HEK293 (cell line): ENCODE measurements at regions not wholly inside any gene's neighbourhood (a gene's known extent, or its start where the extent isn't known, plus 50 kb on each side); places are given as distances from the start of the nearest gene placed in this dataset.

Experiments
- CTCF ChIA-PET: fragments of 350-600 bp; formaldehyde crosslinking; extraction: SDS; loops from one replicate; lab custom pipeline; 2021; ENCODE audit warnings: antibody characterized with exemption; lab: Yijun Ruan, JAX
- POLR2A ChIA-PET: fragments of 300-600 bp; formaldehyde crosslinking; extraction: SDS; loops from one replicate; lab custom pipeline; 2020; ENCODE audit warnings: antibody characterized with exemption, inconsistent platforms; lab: Yijun Ruan, JAX
- H3K27ac ChIP-seq: fragments of 200-500 bp; sonication (Bioruptor generic); 2 replicates; pipeline ENCODE4 v1.5.1; 2014; ENCODE audit warnings: low read depth, low read length, control low read depth, inconsistent platforms; ENCODE audit errors: extremely low read depth
- H3K36me3 ChIP-seq, 2 experiments: fragments of 200-500 bp in 1 of 2; sonication (Bioruptor generic) in 1 of 2; 1 replicate in 1 of 2; 2 replicates in 1 of 2; pipeline ENCODE4 v1.5.1; 2014 to 2017; ENCODE audit warnings: inconsistent platforms in 2 of 2, low read length in 2 of 2; ENCODE audit not compliant: control insufficient read depth in 2 of 2, insufficient read depth in 1 of 2
- H3K4me1 ChIP-seq: fragments of 200-500 bp; sonication (Bioruptor generic); 2 replicates; pipeline ENCODE4 v1.5.1; 2014; ENCODE audit warnings: mild to moderate bottlenecking, low read length, inconsistent platforms; ENCODE audit not compliant: control insufficient read depth, insufficient read depth
- H3K4me3 ChIP-seq: 2 replicates; pipeline ENCODE4 v1.5.1; 2011; ENCODE audit warnings: low read depth, mild to moderate bottlenecking, control low read depth, low read length, moderate library complexity
- H3K9me3 ChIP-seq: fragments of 200-500 bp; sonication (Bioruptor generic); 2 replicates; pipeline ENCODE4 v1.5.1; 2014; ENCODE audit warnings: low read depth, low read length, inconsistent platforms; ENCODE audit not compliant: control insufficient read depth, insufficient read depth
- BCL11A ChIP-seq: fragments of 450-650 bp; formaldehyde crosslinking; IDR thresholded peaks from 2 replicates; pipeline ENCODE4 v1.5.1; 2016; ENCODE audit warnings: low read depth, missing biosample characterization, missing genetic modification characterization
- CTCF ChIP-seq: fragments of 450-650 bp; formaldehyde crosslinking; IDR thresholded peaks from 2 replicates; pipeline ENCODE4 v1.5.1; 2016; ENCODE audit warnings: missing biosample characterization, missing genetic modification characterization
- ELK4 ChIP-seq: IDR thresholded peaks from 2 replicates; pipeline ENCODE4 v1.6.1; 2011; ENCODE audit warnings: mild to moderate bottlenecking, low read depth, low read length, borderline replicate concordance
- IKZF3 ChIP-seq: fragments of 450-650 bp; IDR thresholded peaks from 2 replicates; pipeline ENCODE4 v1.5.0; 2018; ENCODE audit warnings: missing biosample characterization, mild to moderate bottlenecking, missing genetic modification characterization, moderate library complexity
- SCRT1 ChIP-seq: fragments of 450-650 bp; formaldehyde crosslinking; IDR thresholded peaks from 2 replicates; pipeline ENCODE4 v1.5.1; 2016; ENCODE audit warnings: missing biosample characterization, missing genetic modification characterization, borderline replicate concordance
- TSHZ1 ChIP-seq: fragments of 450-650 bp; formaldehyde crosslinking; IDR thresholded peaks from 2 replicates; pipeline ENCODE4 v1.5.1; 2016; ENCODE audit warnings: missing biosample characterization, missing genetic modification characterization, borderline replicate concordance
- ZBTB21 ChIP-seq: fragments of 450-650 bp; formaldehyde crosslinking; IDR thresholded peaks from 2 replicates; pipeline ENCODE4 v1.5.1; 2017; ENCODE audit warnings: missing biosample characterization, missing genetic modification characterization
- ZBTB49 ChIP-seq: fragments of 450-650 bp; formaldehyde crosslinking; IDR thresholded peaks from 2 replicates; pipeline ENCODE4 v1.5.1; 2016; ENCODE audit warnings: missing biosample characterization, missing genetic modification characterization, low read depth
- ZEB2 ChIP-seq: fragments of 450-650 bp; formaldehyde crosslinking; IDR thresholded peaks from 2 replicates; pipeline ENCODE4 v1.5.1; 2016; ENCODE audit warnings: missing biosample characterization, missing genetic modification characterization
- ZNF169 ChIP-seq: fragments of 450-650 bp; formaldehyde crosslinking; IDR thresholded peaks from 2 replicates; pipeline ENCODE4 v1.5.1; 2016; ENCODE audit warnings: missing biosample characterization, missing genetic modification characterization
- ZNF202 ChIP-seq: fragments of 450-650 bp; formaldehyde crosslinking; IDR thresholded peaks from 2 replicates; pipeline ENCODE4 v1.5.1; 2016; ENCODE audit warnings: missing biosample characterization, missing genetic modification characterization, borderline replicate concordance
- ZNF324 ChIP-seq: fragments of 450-650 bp; formaldehyde crosslinking; IDR thresholded peaks from 2 replicates; pipeline ENCODE4 v1.5.1; 2016; ENCODE audit warnings: missing biosample characterization, missing genetic modification characterization
- ZNF335 ChIP-seq: fragments of 450-650 bp; formaldehyde crosslinking; conservative IDR thresholded peaks from 2 replicates; pipeline ENCODE4 v1.5.1; 2016; ENCODE audit warnings: missing biosample characterization, missing genetic modification characterization
- ZNF404 ChIP-seq: fragments of 450-650 bp; formaldehyde crosslinking; IDR thresholded peaks from 2 replicates; pipeline ENCODE4 v1.5.1; 2017; ENCODE audit warnings: missing biosample characterization, missing genetic modification characterization
- ZNF513 ChIP-seq: fragments of 450-650 bp; IDR thresholded peaks from 2 replicates; pipeline ENCODE4 v1.5.1; 2018; ENCODE audit warnings: missing biosample characterization, missing genetic modification characterization
- ZNF549 ChIP-seq: fragments of 450-650 bp; IDR thresholded peaks from 2 replicates; pipeline ENCODE4 v1.5.1; 2018; ENCODE audit warnings: missing biosample characterization, missing genetic modification characterization, mild to moderate bottlenecking, inconsistent platforms, moderate library complexity
- ZNF561 ChIP-seq: fragments of 450-650 bp; IDR thresholded peaks from 2 replicates; pipeline ENCODE4 v1.5.1; 2018; ENCODE audit warnings: missing biosample characterization, missing genetic modification characterization, borderline replicate concordance
- ZNF654 ChIP-seq: fragments of 450-650 bp; formaldehyde crosslinking; IDR thresholded peaks from 2 replicates; pipeline ENCODE4 v1.5.1; 2016; ENCODE audit warnings: low read depth, missing biosample characterization, missing genetic modification characterization
- ZNF692 ChIP-seq: fragments of 450-650 bp; formaldehyde crosslinking; IDR thresholded peaks from 2 replicates; pipeline ENCODE4 v1.5.1; 2016; ENCODE audit warnings: missing biosample characterization, missing genetic modification characterization
- ZNF785 ChIP-seq: fragments of 450-650 bp; formaldehyde crosslinking; IDR thresholded peaks from 2 replicates; pipeline ENCODE4 v1.5.1; 2016; ENCODE audit warnings: missing biosample characterization, missing genetic modification characterization

- TF ChIP-seq ZNF692 (no peak), ZNF202 (tag by site-specific recombination) (no peak), ELK4 (no peak), ZEB2 (no peak), SCRT1 (tag by site-specific recombination) (no peak)
These were observed 109.9 kb upstream of the IL12B start (continued) for GRCh38 chr5:159440235-159440634.

GRCh38 chr5:159440968-159441367 lies 110.7 kb upstream of the IL12B start:
- ChIA-PET CTCF (interaction anchor here (0.5 to 6.8 kb wide), 13 partner anchors 10 to 631 kb away, joined by 3 to 68 read pairs (median 6); no protein-coding TSS in a partner anchor), POLR2A (interaction anchor here (0.6 kb wide), 1 partner anchor 466 kb away, joined by 4 read pairs; no protein-coding TSS in a partner anchor)
- Histone ChIP-seq H3K36me3 (no peaks in the 10 kb centered on the region), H3K4me3 (no peak overlapping the region), H3K27ac (no peak overlapping the region), H3K9me3 (no peaks in the 10 kb centered on the region), H3K4me1 (no peaks in the 10 kb centered on the region)
- TF ChIP-seq ZBTB21, result no peak
- no peak for TF ChIP-seq ZNF169 (tag by site-specific recombination)
- no peak for TF ChIP-seq IKZF3 (tag by site-specific recombination)
- no peak for TF ChIP-seq BCL11A (tag by site-specific recombination)
- TF ChIP-seq ZNF324 (tag by site-specific recombination), result no peak
- TF ChIP-seq ZNF513, result no peak
- no peak for TF ChIP-seq ZNF404 (tag by site-specific recombination)
- no peak for TF ChIP-seq ZNF549 (tag by site-specific recombination)

- CTCF ChIA-PET, result interaction anchor here (0.5 to 6.8 kb wide), 13 partner anchors 10 to 1855 kb away, joined by 3 to 68 read pairs (median 6); no protein-coding TSS in a partner anchor
- TF ChIP-seq ZNF561 (no peak), TSHZ1 (tag by site-specific recombination) (no peak), ZNF654 (0 out of 2 replicates have a peak, but pooled peaks have one; percentile 28), ZNF785 (tag by site-specific recombination) (no peak), ZNF335 (no peak), CTCF (peak; percentile 34; the same call in 1 of the 2 replicates), ZBTB49 (no peak)
- TF ChIP-seq, all 188 proteins: peak for 2
- Histone ChIP-seq H3K4me3 (no peak overlapping the region), H3K9me3 (no peaks in the 10 kb centered on the region), H3K4me1 (no peaks in the 10 kb centered on the region), H3K36me3 (no peaks in the 10 kb centered on the region), H3K27ac (no peak overlapping the region)
- POLR2A ChIA-PET, result interaction anchor here (0.6 kb wide), 1 partner anchor 465 kb away, joined by 4 read pairs; no protein-coding TSS in a partner anchor
These were observed 111.2 kb upstream of the IL12B start for GRCh38 chr5:159441441-159441840.
